VCaP (cell line): ENCODE measurements at regions not wholly inside any gene's neighbourhood (a gene's known extent, or its start where the extent isn't known, plus 50 kb on each side); places are given as distances from the start of the nearest gene placed in this dataset.

Experiments used
- H3K27ac ChIP-seq: fragments of 450-650 bp; 2 replicates; pipeline ENCODE4 v1.5.1; 2017
- CTCF ChIP-seq: fragments of 450-650 bp; conservative IDR thresholded peaks from 2 replicates; pipeline ENCODE4 v1.5.1; 2017; ENCODE audit warnings: mild to moderate bottlenecking, moderate library complexity

- no peak for TF ChIP-seq CTCF
- no peak overlapping the region for H3K27ac ChIP-seq
These were observed 506.0 kb upstream of the FAM241A start for GRCh38 chr4:111639120-111639690.

GRCh38 chr4:111639876-111640275 is 505.4 kb upstream of the FAM241A start:
- no peak overlapping the region for H3K27ac ChIP-seq
- TF ChIP-seq CTCF = no peak

GRCh38 chr4:111641813-111642579 is 503.3 kb upstream of the FAM241A start:
- TF ChIP-seq CTCF = peak; percentile 93

GRCh38 chr4:111648056-111648455 is 497.2 kb upstream of the FAM241A start:
- no peak for TF ChIP-seq CTCF
- H3K27ac ChIP-seq = no peak overlapping the region

More at GRCh38 chr4:111641813-111642579, 503.3 kb upstream of the FAM241A start:
- H3K27ac ChIP-seq = no peak overlapping the region

GRCh38 chr4:111649308-111649707 is 495.9 kb upstream of the FAM241A start:
- H3K27ac ChIP-seq = no peak overlapping the region

GRCh38 chr4:111650146-111650545 is 495.1 kb upstream of the FAM241A start:
- no peak overlapping the region for H3K27ac ChIP-seq

More at GRCh38 chr4:111649308-111649707, 495.9 kb upstream of the FAM241A start:
- TF ChIP-seq CTCF = no peak

GRCh38 chr4:111650674-111651086 is 494.6 kb upstream of the FAM241A start:
- no peak overlapping the region for H3K27ac ChIP-seq
- TF ChIP-seq CTCF = no peak

More at GRCh38 chr4:111650146-111650545, 495.1 kb upstream of the FAM241A start:
- TF ChIP-seq CTCF = no peak
